ENCODE measurements at regions not wholly inside any gene's neighbourhood (a gene's known extent, or its start where the extent isn't known, plus 50 kb on each side); places are given as distances from the start of the nearest gene placed in this dataset.
A peak's percentile ranks its signal among the peaks of the same experiment; 100 is the strongest.

DNA sequence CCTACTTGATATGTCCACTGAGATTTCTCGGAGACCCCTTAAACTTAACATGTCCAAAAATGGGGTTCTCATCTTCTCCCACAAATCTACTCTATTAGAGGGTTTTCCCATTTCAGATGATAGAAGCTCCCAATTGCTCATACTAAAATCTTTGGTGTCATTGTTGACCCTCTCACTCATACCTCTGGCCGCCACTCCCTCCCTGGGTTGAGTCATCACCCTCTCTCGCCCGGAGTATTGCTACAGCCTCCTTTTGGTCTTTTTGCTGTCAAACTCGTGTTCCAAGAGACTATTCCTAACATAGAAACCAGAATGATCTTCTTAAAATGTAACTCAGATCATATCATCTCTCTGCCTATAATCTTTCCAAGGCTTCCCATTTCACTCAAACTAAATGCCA, 91.0 kb upstream of the GNAQ start:
- no peak for DNase-seq (ENCODE audit: low read depth)

DNA sequence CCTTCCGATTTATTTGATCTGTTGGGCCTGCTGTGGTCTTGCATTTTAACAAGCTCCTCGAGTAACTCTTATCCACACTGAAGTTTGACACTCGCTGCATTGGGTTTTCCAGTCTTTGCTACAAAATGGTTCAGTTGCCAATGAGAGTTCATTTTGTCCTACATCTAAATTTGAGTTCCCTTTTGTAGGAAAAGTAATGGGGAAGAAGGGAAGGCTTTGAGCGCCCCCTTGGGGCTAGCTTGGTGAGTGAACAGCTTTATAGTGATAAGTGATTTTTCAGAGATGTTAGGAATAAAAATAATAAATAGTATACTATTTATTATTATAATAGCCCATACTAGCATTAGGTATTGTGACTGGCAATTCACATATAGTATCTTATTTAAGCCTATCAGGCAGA, 89.9 kb upstream of the GNAQ start:
- TF ChIP-seq, protein P1, sequence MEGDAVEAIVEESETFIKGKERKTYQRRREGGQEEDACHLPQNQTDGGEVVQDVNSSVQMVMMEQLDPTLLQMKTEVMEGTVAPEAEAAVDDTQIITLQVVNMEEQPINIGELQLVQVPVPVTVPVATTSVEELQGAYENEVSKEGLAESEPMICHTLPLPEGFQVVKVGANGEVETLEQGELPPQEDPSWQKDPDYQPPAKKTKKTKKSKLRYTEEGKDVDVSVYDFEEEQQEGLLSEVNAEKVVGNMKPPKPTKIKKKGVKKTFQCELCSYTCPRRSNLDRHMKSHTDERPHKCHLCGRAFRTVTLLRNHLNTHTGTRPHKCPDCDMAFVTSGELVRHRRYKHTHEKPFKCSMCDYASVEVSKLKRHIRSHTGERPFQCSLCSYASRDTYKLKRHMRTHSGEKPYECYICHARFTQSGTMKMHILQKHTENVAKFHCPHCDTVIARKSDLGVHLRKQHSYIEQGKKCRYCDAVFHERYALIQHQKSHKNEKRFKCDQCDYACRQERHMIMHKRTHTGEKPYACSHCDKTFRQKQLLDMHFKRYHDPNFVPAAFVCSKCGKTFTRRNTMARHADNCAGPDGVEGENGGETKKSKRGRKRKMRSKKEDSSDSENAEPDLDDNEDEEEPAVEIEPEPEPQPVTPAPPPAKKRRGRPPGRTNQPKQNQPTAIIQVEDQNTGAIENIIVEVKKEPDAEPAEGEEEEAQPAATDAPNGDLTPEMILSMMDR (conservative IDR thresholded peaks at IDR 0.05; ENCODE audit: low read length): peak; percentile 78
- no peak overlapping the region for H3K4me3 ChIP-seq (ENCODE audit: low read length)
- peak; percentile 53 for DNase-seq (ENCODE audit: low read depth)

More for the DNA sequence above, 91.0 kb upstream of the GNAQ start:
- H3K4me3 ChIP-seq (ENCODE audit: low read length): no peak overlapping the region
- TF ChIP-seq, protein P1 (conservative IDR thresholded peaks at IDR 0.05; ENCODE audit: low read length): no peak

GRCh38 chr9:78118742-78119473, 87.3 kb upstream of the GNAQ start:
- H3K4me3 ChIP-seq (ENCODE audit: low read length): no peak overlapping the region
- TF ChIP-seq, protein P1 (conservative IDR thresholded peaks at IDR 0.05; ENCODE audit: low read length): no peak
- DNase-seq (ENCODE audit: low read depth): peak; percentile 64

GRCh38 chr9:78115073-78115472, 83.5 kb upstream of the GNAQ start:
- TF ChIP-seq, protein P1 (conservative IDR thresholded peaks at IDR 0.05; ENCODE audit: low read length): peak; percentile 42
- no peak for DNase-seq (ENCODE audit: low read depth)
- H3K4me3 ChIP-seq (ENCODE audit: low read length): no peak overlapping the region

- TF ChIP-seq, protein P1 (conservative IDR thresholded peaks at IDR 0.05; ENCODE audit: low read length): no peak
- DNase-seq (ENCODE audit: low read depth): no peak
- H3K4me3 ChIP-seq (ENCODE audit: low read length): no peak overlapping the region
Observed at GRCh38 chr9:78114581-78114980, 83.0 kb upstream of the GNAQ start.

- no peak for DNase-seq (ENCODE audit: low read depth)
- no peak overlapping the region for H3K4me3 ChIP-seq (ENCODE audit: low read length)
- TF ChIP-seq, protein P1 (conservative IDR thresholded peaks at IDR 0.05; ENCODE audit: low read length): no peak
Observed at GRCh38 chr9:78112406-78112805, 80.8 kb upstream of the GNAQ start.

DNA sequence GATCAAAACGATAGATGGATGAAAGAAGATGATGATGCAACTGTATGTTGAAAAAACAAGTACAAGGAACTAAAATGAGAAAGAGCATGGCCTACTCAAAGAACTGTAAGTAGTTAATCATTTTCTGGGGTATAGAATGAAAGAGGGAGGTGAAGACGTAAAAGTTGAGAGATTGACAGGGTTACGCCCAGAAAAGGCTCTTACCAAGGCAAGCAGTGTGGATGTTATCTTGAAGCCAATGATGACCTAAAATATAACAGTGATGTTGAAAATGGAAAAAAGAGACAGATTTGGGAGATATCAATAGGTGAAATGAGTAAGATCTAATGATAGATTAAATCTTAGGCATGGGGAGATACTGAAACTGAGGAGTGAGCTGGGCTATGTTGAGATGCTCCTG, 80.4 kb upstream of the GNAQ start:
- DNase-seq (ENCODE audit: low read depth): no peak
- TF ChIP-seq, protein P1 (conservative IDR thresholded peaks at IDR 0.05; ENCODE audit: low read length): no peak
- H3K4me3 ChIP-seq (ENCODE audit: low read length): no peak overlapping the region
